ENCODE measurements at regions not wholly inside any gene's neighbourhood (a gene's known extent, or its start where the extent isn't known, plus 50 kb on each side); places are given as distances from the start of the nearest gene placed in this dataset.

DNA sequence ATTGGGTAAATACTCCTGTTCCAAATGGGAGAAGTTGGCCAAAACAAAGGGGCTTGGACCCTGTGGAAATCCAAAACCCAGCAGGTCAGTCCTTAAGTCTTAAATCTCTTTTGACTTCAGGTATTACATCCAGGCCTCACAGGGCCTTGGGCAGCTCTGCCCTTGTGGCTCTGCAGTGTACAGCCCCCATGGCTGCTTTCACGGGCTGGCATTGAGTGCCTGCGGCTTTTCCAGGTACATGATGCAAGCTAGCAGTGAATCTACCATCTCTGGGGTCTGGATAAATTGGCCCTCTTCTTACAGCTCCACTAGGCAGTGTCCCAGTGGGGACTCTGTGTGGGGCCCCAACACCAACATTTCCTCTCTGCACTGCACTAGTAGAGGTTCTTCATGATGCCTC lies 308.5 kb upstream of the ARRDC3 start:
- TF ChIP-seq, protein P1, sequence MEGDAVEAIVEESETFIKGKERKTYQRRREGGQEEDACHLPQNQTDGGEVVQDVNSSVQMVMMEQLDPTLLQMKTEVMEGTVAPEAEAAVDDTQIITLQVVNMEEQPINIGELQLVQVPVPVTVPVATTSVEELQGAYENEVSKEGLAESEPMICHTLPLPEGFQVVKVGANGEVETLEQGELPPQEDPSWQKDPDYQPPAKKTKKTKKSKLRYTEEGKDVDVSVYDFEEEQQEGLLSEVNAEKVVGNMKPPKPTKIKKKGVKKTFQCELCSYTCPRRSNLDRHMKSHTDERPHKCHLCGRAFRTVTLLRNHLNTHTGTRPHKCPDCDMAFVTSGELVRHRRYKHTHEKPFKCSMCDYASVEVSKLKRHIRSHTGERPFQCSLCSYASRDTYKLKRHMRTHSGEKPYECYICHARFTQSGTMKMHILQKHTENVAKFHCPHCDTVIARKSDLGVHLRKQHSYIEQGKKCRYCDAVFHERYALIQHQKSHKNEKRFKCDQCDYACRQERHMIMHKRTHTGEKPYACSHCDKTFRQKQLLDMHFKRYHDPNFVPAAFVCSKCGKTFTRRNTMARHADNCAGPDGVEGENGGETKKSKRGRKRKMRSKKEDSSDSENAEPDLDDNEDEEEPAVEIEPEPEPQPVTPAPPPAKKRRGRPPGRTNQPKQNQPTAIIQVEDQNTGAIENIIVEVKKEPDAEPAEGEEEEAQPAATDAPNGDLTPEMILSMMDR (IDR thresholded peaks at IDR 0.05) = no peak
- TF ChIP-seq EZH2 (IDR thresholded peaks at IDR 0.05; ENCODE audit: borderline replicate concordance, insufficient read depth, low read depth, low read length, poor library complexity, severe bottlenecking) = no peak

All from B cell (primary cell).